Fibroblast of skin of left biceps (primary cell): ENCODE measurements at regions not wholly inside any gene's neighbourhood (a gene's known extent, or its start where the extent isn't known, plus 50 kb on each side); places are given as distances from the start of the nearest gene placed in this dataset.
"Not testable (repeated sequence)": the region's sequence is repeated elsewhere in the genome, so short reads cannot be mapped to it uniquely, and the experiment has no call there.

Experiments
- DNase-seq, 2 experiments: peaks; one replicate each; pipeline ENCODE4 v3.0.0-alpha.2; 2013; ENCODE audit warnings: low read depth in 2 of 2

GRCh38 chr3:152153115-152153514 lies 115.6 kb upstream of the MBNL1 start:
- DNase-seq: not testable (repeated sequence)

- peak in 1 of 2 experiments; percentile 31 for DNase-seq
Measured at GRCh38 chr3:152155246-152156020, 113.3 kb upstream of the MBNL1 start.

GRCh38 chr3:152156880-152157279 lies 111.8 kb upstream of the MBNL1 start:
- DNase-seq: no peak

- DNase-seq: no peak
Measured at GRCh38 chr3:152157337-152157736, 111.4 kb upstream of the MBNL1 start.

GRCh38 chr3:152159328-152159727 lies 109.4 kb upstream of the MBNL1 start:
- DNase-seq: peak; percentile 71 to 79

GRCh38 chr3:152160350-152161011 lies 108.2 kb upstream of the MBNL1 start:
- no peak for DNase-seq

- no peak for DNase-seq
Measured at GRCh38 chr3:152172460-152172859, 96.3 kb upstream of the MBNL1 start.

GRCh38 chr3:152173627-152174026 lies 95.1 kb upstream of the MBNL1 start:
- no peak for DNase-seq

- no peak for DNase-seq
Measured at GRCh38 chr3:152174876-152175527, 93.7 kb upstream of the MBNL1 start.

GRCh38 chr3:152175528-152175889 lies 93.2 kb upstream of the MBNL1 start:
- DNase-seq: peak; percentile 91

GRCh38 chr3:152176241-152176640 lies 92.5 kb upstream of the MBNL1 start:
- DNase-seq: no peak

- DNase-seq: no peak
Measured at GRCh38 chr3:152176998-152177397, 91.7 kb upstream of the MBNL1 start.

- no peak for DNase-seq
Measured at GRCh38 chr3:152177757-152178156, 91.0 kb upstream of the MBNL1 start.

GRCh38 chr3:152183473-152183872 lies 85.3 kb upstream of the MBNL1 start:
- DNase-seq: no peak

GRCh38 chr3:152184971-152185686 lies 83.6 kb upstream of the MBNL1 start:
- no peak for DNase-seq

- DNase-seq: peak; percentile 77 to 80
Measured at GRCh38 chr3:152185891-152186630, 82.7 kb upstream of the MBNL1 start.

GRCh38 chr3:152190636-152191183 lies 78.0 kb upstream of the MBNL1 start:
- DNase-seq: no peak

GRCh38 chr3:152192050-152192449 lies 76.7 kb upstream of the MBNL1 start:
- DNase-seq: no peak

- DNase-seq: no peak
Measured at GRCh38 chr3:152192936-152193672, 75.6 kb upstream of the MBNL1 start.

GRCh38 chr3:152193673-152194267 lies 75.0 kb upstream of the MBNL1 start:
- DNase-seq: no peak
